ENCODE measurements at regions not wholly inside any gene's neighbourhood (a gene's known extent, or its start where the extent isn't known, plus 50 kb on each side); places are given as distances from the start of the nearest gene placed in this dataset.

GRCh38 chr1:234911787-234912186 lies 216.8 kb downstream of the TOMM20 start:
- no peak for TF ChIP-seq CTCF (IDR thresholded peaks at IDR 0.05)
- TF ChIP-seq ZBTB33 (IDR thresholded peaks at IDR 0.05; ENCODE audit: borderline replicate concordance, low read depth): no peak
- TF ChIP-seq POLR2AphosphoS5 (IDR thresholded peaks at IDR 0.05; ENCODE audit: low read depth, low read length): no peak
- no peak for TF ChIP-seq CHD2 (IDR thresholded peaks at IDR 0.05; ENCODE audit: low read length, partially characterized antibody)
- TF ChIP-seq MXI1 (IDR thresholded peaks at IDR 0.05; ENCODE audit: low read depth, low read length): no peak
- TF ChIP-seq JUND (IDR thresholded peaks at IDR 0.05): no peak
- no peak for TF ChIP-seq RXRA (IDR thresholded peaks at IDR 0.05; ENCODE audit: borderline replicate concordance, low read depth)
- no peak for TF ChIP-seq FOXM1 (IDR thresholded peaks at IDR 0.05; ENCODE audit: low read depth)
- no peak for TF ChIP-seq TAF1 (IDR thresholded peaks at IDR 0.05; ENCODE audit: borderline replicate concordance, low read depth, low read length)
- no peak for TF ChIP-seq EP300 (IDR thresholded peaks at IDR 0.05; ENCODE audit: borderline replicate concordance in 1 of 2, low read depth in 1 of 2, low read length in 1 of 2)
- no peak for TF ChIP-seq GABPA (IDR thresholded peaks at IDR 0.05; ENCODE audit: low read depth)

All from SK-N-SH (cell line).